PC-9 (cell line): ENCODE measurements at regions not wholly inside any gene's neighbourhood (a gene's known extent, or its start where the extent isn't known, plus 50 kb on each side); places are given as distances from the start of the nearest gene placed in this dataset.

Experiments
- BruUV-seq: library from RNA; stranded (reverse); fragments of 400-500 nt; replicated peaks from 2 replicates; lab custom pipeline; 2021; lab: Mats Ljungman, UMichigan
- CTCF ChIA-PET: fragments of 300-600 bp; sonication (Branson Sonifier 250); formaldehyde crosslinking; loops from one replicate; lab custom pipeline; 2022; ENCODE audit warnings: antibody characterized with exemption; lab: Charles Lee
- POLR2A ChIA-PET: fragments of 300-600 bp; sonication (Branson Sonifier 250); formaldehyde crosslinking; loops from one replicate; lab custom pipeline; 2022; ENCODE audit warnings: antibody characterized with exemption; ENCODE audit not compliant: unreplicated experiment; lab: Charles Lee
- DNase-seq, 2 experiments: peaks; one replicate each; pipeline versions ENCODE4 v3.0.0 to v3.0.0-alpha.2; 2015 to 2022; ENCODE audit warnings: mixed read lengths in 1 of 2
- H2AFZ ChIP-seq: fragments of 200-600 bp; sonication (generic); 2 replicates; pipeline ENCODE4 v1.8.1; 2017; ENCODE audit warnings: antibody characterized with exemption
- H3F3A ChIP-seq: fragments of 200-600 bp; sonication (generic); 2 replicates; pipeline ENCODE4 v1.8.1; 2017; ENCODE audit warnings: antibody characterized with exemption, mild to moderate bottlenecking, low read depth; ENCODE audit not compliant: insufficient read depth
- H3K27ac ChIP-seq: fragments of 200-600 bp; sonication (generic); 2 replicates; pipeline ENCODE4 v1.6.1; 2016; ENCODE audit warnings: mixed run types
- H3K27me3 ChIP-seq: fragments of 200-600 bp; sonication (generic); 2 replicates; pipeline ENCODE4 v1.6.1; 2016; ENCODE audit warnings: low read depth, mixed run types; ENCODE audit not compliant: insufficient read depth
- H3K36me3 ChIP-seq: fragments of 200-600 bp; sonication (generic); 2 replicates; pipeline ENCODE4 v1.6.1; 2016; ENCODE audit warnings: low read depth, mixed run types
- H3K4me1 ChIP-seq: fragments of 200-600 bp; sonication (generic); replicated peaks from 2 replicates; pipeline ENCODE4 v1.6.1; 2016; ENCODE audit warnings: mixed run types; ENCODE audit not compliant: insufficient read depth
- H3K4me2 ChIP-seq: fragments of 200-600 bp; sonication (generic); 2 replicates; pipeline ENCODE4 v1.6.1; 2017; ENCODE audit warnings: mixed run types
- H3K4me3 ChIP-seq: fragments of 200-600 bp; sonication (generic); 2 replicates; pipeline ENCODE4 v1.6.1; 2016; ENCODE audit warnings: mixed run types
- H3K79me2 ChIP-seq: fragments of 200-600 bp; sonication (generic); 2 replicates; pipeline ENCODE4 v1.6.1; 2017; ENCODE audit warnings: low read depth, mixed run types
- H3K9me2 ChIP-seq: fragments of 200-600 bp; sonication (generic); 2 replicates; pipeline ENCODE4 v1.8.1; 2017; ENCODE audit warnings: mild to moderate bottlenecking; ENCODE audit not compliant: insufficient read depth
- H3K9me3 ChIP-seq: fragments of 200-600 bp; sonication (generic); 2 replicates; pipeline ENCODE4 v1.8.1; 2016; ENCODE audit warnings: low read depth; ENCODE audit not compliant: insufficient read depth
- H4K20me1 ChIP-seq: fragments of 200-600 bp; sonication (generic); 2 replicates; pipeline ENCODE4 v1.8.1; 2017; ENCODE audit not compliant: insufficient read depth
- CTCF ChIP-seq: fragments of 200-600 bp; sonication (generic); conservative IDR thresholded peaks from 2 replicates; pipeline ENCODE4 v1.6.1; 2017; ENCODE audit warnings: mixed run types, antibody characterized with exemption, mild to moderate bottlenecking, moderate library complexity
- EZH2 ChIP-seq: fragments of 200-600 bp; sonication (generic); IDR thresholded peaks from 2 replicates; pipeline ENCODE4 v1.8.0; 2017; ENCODE audit warnings: antibody characterized with exemption, low read depth
- intact Hi-C: fragments of 100-400 bp; cut with micrococcal nuclease; formaldehyde crosslinking; loops from one replicate; pipeline ENCODE4 v1.10.0; 2022; ENCODE audit not compliant: unreplicated experiment

GRCh38 chr3:153250446-153250845, 88.4 kb downstream of the RAP2B start:
- Histone ChIP-seq H3K27me3 (no peaks in the 10 kb centered on the region), H3K9me3 (no peaks in the 10 kb centered on the region), H3F3A (no peaks in the 10 kb centered on the region), H3K4me3 (no peak overlapping the region), H4K20me1 (no peaks in the 10 kb centered on the region), H3K79me2 (no peaks in the 10 kb centered on the region), H3K4me2 (no peak overlapping the region), H2AFZ (peak overlapping the region; percentile 23; the same call in 1 of the 2 replicates), H3K27ac (no peak overlapping the region), H3K9me2 (no peaks in the 10 kb centered on the region), H3K36me3 (no peaks in the 10 kb centered on the region), H3K4me1 (no peaks in the 10 kb centered on the region)
- intact Hi-C loops, result no loop called here
- BruUV-seq, result no TSS peak
- ChIA-PET CTCF (interaction anchor here (0.5 kb wide), 1 partner anchor 81 kb away, joined by 5 read pairs; no protein-coding TSS in a partner anchor), POLR2A (no interaction called here)
- DNase-seq, result no peak
- TF ChIP-seq EZH2 (no peak), CTCF (no peak)

- ChIA-PET CTCF (no interaction called here), POLR2A (interaction anchor here (0.6 kb wide), 1 partner anchor 21 kb away, joined by 3 read pairs; no protein-coding TSS in a partner anchor)
- TF ChIP-seq EZH2 (no peak), CTCF (no peak)
- H3K27ac ChIP-seq, result no peak overlapping the region
- no TSS peak for BruUV-seq
- H3K4me1 ChIP-seq, result no peaks in the 10 kb centered on the region
- intact Hi-C loops, result no loop called here
- no peaks in the 10 kb centered on the region for H3K9me3 ChIP-seq
- no peaks in the 10 kb centered on the region for H4K20me1 ChIP-seq
- no peaks in the 10 kb centered on the region for H3K79me2 ChIP-seq
- H3K4me3 ChIP-seq, result no peak overlapping the region
- no peaks in the 10 kb centered on the region for H3K9me2 ChIP-seq
- no peak overlapping the region for H2AFZ ChIP-seq
- H3F3A ChIP-seq, result peaks cover 5% of the 10 kb centered on the region; the same call in 1 of the 2 replicates
- H3K4me2 ChIP-seq, result no peak overlapping the region
- H3K36me3 ChIP-seq, result no peaks in the 10 kb centered on the region
- DNase-seq, result peak in 1 of 2 experiments; percentile 15
- H3K27me3 ChIP-seq, result no peaks in the 10 kb centered on the region
Measured at GRCh38 chr3:153252963-153253362, 90.9 kb downstream of the RAP2B start.

- H2AFZ ChIP-seq, result no peak overlapping the region
- no peaks in the 10 kb centered on the region for H3K27me3 ChIP-seq
- intact Hi-C loops, result no loop called here
- peaks cover 5% of the 10 kb centered on the region; the same call in 1 of the 2 replicates for H3F3A ChIP-seq
- CTCF ChIA-PET, result no interaction called here
- no peak overlapping the region for H3K27ac ChIP-seq
- DNase-seq, result no peak
- no peak overlapping the region for H3K4me3 ChIP-seq
- no TSS peak for BruUV-seq
- no peak overlapping the region for H3K4me2 ChIP-seq
- no peaks in the 10 kb centered on the region for H3K79me2 ChIP-seq
- H3K36me3 ChIP-seq, result no peaks in the 10 kb centered on the region
- H3K9me2 ChIP-seq, result no peaks in the 10 kb centered on the region
- no peaks in the 10 kb centered on the region for H3K4me1 ChIP-seq
- H4K20me1 ChIP-seq, result no peaks in the 10 kb centered on the region
- H3K9me3 ChIP-seq, result no peaks in the 10 kb centered on the region
- TF ChIP-seq EZH2 (no peak), CTCF (no peak)
- POLR2A ChIA-PET, result interaction anchor here (0.5 kb wide), 1 partner anchor 198 kb away, joined by 3 read pairs; no protein-coding TSS in a partner anchor
Measured at GRCh38 chr3:153254361-153254760, 92.3 kb downstream of the RAP2B start.
